NCI-H2227 treated with DMSO at 0.1 percent for 48 hours (cell line): ENCODE measurements at regions not wholly inside any gene's neighbourhood (a gene's known extent, or its start where the extent isn't known, plus 50 kb on each side); places are given as distances from the start of the nearest gene placed in this dataset.

ENCODE experiments used
- DNase-seq: peaks from one replicate; lab custom pipeline; 2025; lab: John Stamatoyannopoulos, UW

GRCh38 chr6:19037607-19038006 is 650.5 kb downstream of the RNF144B start:
- no peak for DNase-seq

DNA sequence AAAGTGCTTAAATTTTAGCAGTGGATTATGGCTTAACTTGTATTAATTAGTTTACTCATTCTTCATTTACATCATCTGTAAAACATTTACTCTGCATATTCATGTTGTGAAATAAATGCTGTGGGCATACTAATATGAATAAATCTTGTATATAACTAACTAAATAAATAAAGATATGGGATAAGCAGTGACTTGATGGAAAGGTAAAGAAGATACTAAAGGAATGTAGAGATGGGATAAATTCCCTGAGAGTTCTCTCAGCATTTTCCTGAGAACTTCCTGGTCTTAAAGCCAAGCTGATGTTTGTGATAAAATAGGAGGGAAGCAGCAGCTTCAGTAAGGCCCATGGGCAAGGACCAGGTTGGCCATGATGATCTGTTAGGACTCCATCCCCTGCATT is 652.1 kb downstream of the RNF144B start:
- DNase-seq: no peak

DNA sequence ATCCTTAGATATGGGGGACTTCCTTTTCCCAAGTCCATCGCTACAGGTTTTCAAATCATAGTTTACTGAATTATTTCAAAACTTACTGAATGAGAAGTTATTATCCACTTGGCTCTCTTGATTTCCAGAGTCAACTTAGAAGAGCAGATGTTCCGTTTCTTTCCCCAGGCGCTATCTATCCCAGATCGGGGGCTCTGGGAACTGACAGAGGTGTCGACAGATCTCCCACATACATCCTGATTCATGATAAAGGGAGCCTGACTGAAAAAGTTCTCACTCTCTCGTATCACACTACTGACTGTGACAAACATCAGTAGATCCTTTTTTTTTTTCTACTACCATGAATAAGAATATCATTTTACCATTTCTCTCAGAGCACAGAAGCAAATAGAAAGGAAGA is 654.8 kb downstream of the RNF144B start:
- DNase-seq: no peak

- no peak for DNase-seq
Observed at GRCh38 chr6:19042420-19042819, 655.3 kb downstream of the RNF144B start.

GRCh38 chr6:19050765-19051164 is 663.6 kb downstream of the RNF144B start:
- DNase-seq: no peak

- DNase-seq: no peak
Observed at GRCh38 chr6:19052219-19052618, 665.1 kb downstream of the RNF144B start.

DNA sequence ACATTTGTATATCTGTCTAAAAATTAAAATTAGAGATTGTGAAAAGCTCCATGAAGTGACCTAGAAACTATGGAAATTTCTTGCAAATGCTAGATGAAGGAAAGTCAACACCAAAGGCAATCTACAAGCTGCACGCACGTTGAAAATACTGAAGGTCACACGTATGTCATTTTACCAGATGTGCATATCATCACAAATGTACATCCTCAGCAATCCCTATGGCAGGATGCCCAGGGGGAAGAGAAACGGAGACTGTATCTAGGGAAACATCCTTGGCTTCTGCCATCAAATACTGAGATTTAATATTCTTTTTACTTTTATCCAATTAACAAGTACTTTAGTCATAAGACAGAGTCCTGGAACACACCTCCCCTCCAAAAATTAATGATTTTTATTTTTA is 672.0 kb downstream of the RNF144B start:
- DNase-seq: no peak

GRCh38 chr6:19067165-19067564 is 680.0 kb downstream of the RNF144B start:
- DNase-seq: no peak

DNA sequence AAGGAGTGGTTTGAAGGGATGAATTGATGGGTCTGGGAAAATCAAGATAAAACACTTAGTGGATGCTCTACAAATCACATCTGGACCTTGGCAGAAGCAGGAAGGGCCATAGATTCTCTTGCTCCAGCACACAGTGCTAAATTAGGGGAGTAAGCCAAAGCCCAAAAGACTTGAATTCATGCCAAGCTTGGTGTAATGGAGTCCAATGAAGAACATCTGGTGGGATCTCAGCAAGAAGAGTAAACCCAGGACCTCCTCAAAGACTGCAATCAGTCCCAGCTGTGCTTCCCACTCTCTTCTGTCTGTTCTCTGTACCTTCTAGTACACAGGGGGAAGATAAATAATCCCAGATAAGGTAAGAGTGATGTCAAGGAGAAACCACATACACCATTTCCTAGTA is 683.4 kb downstream of the RNF144B start:
- no peak for DNase-seq

GRCh38 chr6:19083801-19084200 is 696.7 kb downstream of the RNF144B start:
- no peak for DNase-seq

DNA sequence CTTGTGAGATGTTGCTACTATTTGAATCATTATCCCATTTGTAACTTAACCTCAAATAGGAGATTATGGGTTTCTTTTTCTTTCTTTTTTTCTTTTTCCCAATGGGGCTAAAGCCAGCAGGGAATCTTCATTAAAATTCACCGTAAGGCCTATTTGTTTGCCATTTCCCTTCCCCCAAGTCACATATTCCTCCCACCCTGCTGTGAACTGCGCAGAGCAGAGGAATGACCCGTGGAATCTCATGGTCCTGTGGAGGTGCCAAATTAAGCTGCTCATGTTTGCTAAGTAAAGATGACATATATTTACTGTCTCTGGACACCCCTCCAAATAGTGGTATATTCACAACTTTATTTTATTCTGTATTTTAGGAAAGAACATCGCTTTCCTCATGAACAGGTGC is 699.3 kb downstream of the RNF144B start:
- no peak for DNase-seq

DNA sequence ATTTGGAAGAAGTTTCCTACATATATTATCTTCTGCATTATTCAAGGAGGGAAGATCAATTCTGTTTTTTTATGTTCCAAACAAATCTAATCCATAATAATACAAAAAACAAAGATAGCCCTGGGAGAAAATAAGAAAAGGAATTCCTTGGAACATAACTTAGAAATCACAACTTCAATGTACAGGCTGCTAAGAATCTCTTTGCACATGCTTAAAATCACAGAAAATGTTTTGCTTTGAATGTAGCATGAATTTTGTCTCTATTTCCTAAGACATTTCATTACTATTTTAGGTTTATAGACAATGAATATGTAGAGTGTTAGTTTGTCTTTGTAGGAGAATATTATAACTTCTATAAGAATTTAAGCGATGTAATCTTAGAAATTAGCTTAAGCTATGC is 700.1 kb downstream of the RNF144B start:
- DNase-seq: no peak

DNA sequence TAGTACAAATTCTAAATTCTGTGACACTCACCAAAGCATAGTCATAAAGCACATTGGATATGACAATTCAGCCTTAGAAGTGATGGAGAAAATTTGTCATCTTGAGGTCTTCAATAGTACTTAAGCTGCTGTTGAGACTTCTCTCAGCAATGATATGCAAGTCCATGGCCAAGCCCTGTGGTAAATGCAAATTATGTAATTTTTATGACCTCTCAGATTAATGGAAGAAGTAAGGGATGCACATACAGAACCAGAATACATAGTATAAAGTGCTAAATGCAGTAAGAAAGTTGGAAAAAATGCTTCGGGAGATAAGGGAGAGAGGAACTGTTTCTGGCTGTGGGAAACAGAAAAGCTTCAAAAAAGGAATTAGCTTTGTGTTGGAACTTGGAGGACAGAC is 700.7 kb downstream of the RNF144B start:
- DNase-seq: no peak

GRCh38 chr6:19100752-19101151 is 713.6 kb downstream of the RNF144B start:
- DNase-seq: no peak

GRCh38 chr6:19102936-19103335 is 715.8 kb downstream of the RNF144B start:
- no peak for DNase-seq

- no peak for DNase-seq
Observed at GRCh38 chr6:19107468-19107867, 720.3 kb downstream of the RNF144B start.

DNA sequence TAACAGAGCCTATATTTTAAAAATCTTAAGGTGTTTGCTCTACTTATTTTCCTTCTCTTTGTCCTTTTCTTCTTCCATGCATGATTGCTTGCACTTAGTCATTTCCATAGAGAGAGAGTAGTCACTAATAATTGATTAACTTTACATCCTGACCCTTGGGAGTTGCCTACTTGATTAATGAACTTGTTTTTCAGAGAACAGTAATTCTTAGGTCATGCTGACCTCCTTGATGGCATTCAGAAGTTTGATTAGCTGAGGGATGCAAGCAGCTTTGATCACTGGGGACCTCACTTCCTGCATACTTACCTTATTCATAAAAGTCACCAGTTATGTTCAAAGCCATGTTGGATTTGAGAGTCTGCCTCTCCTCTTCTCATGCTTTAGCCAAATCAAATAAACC is 715.6 kb upstream of the ID4 start:
- no peak for DNase-seq

DNA sequence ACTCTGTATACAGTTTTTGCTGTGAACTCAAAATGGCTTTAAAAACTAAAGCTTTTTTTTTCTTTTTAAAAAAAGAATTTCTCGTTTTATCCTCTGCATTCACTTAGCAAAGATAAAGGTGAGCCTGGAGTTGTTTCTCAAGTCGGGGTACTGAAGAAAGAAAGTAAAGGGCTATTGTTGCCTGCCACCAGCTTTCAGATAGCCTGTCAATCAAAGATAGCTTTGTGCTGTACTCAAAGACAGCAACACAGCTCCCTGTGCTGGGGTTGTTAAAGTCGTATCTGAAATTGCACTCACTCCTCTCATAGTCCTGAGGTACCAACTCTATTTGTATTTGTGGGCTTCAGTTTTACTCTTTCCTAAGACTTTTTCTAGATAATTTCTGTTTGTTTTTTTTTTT is 710.1 kb upstream of the ID4 start:
- DNase-seq: no peak

DNA sequence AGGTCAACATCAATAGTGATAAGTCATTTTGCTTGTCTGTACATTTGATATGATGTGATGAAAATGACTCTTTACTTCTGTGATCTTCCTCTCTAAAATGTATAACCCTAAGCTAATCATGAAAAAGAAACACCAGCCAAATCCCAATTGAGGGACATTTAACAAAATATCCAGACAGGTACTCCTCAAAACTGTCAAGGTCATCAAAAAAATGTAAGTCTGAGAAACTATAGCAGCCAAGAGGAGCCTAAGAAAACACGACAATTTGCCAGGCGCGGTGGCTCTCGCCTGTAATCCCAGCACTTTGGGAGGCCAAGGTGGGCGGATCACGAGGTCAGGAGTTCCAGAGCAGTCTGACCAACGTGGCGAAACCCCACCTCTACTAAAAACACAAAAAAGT is 708.5 kb upstream of the ID4 start:
- DNase-seq: no peak

DNA sequence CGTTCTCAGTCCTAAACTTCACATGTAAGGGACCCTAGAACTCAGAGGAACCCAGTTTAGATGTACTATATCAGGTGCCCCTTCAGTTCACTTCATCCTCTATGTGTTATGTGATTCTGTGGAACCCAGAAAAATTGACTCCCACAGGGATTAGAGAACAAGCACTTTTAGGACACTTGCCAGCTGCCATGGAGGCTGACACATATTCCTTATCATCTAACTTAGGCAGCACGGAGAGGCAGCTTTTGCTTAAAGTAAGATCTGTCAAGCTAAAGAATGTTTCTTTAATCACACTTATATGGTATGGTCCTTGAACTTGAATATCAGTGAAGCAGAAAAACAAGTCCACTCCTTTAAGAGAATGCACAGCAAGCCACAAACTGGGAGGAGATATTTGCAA is 701.5 kb upstream of the ID4 start:
- no peak for DNase-seq

- DNase-seq: no peak
Observed at GRCh38 chr6:19137505-19137904, 699.7 kb upstream of the ID4 start.

GRCh38 chr6:19142275-19142674 is 694.9 kb upstream of the ID4 start:
- DNase-seq: no peak

DNA sequence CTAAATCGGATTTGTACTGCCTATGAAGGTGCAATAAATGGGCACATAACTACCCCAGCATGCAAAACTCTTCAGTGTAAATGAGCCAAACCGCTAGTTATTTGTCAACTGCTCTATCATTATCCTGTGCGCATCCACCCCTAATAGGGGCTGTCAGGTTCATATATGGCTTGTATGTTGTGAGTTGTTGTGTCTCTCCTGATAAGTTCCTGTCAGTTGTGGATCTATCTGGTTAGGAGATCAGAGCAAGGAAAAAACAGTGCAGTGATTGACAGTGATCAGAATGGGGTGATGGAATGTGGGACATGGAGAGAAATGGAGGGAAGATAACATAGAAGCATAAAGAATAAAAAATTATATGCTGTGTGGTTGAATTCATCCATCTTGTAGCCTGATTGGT is 686.9 kb upstream of the ID4 start:
- DNase-seq: no peak

- no peak for DNase-seq
Observed at GRCh38 chr6:19153270-19153980, 683.7 kb upstream of the ID4 start.

GRCh38 chr6:19153981-19154295 is 683.2 kb upstream of the ID4 start:
- no peak for DNase-seq
